ENCODE measurements at regions not wholly inside any gene's neighbourhood (a gene's known extent, or its start where the extent isn't known, plus 50 kb on each side); places are given as distances from the start of the nearest gene placed in this dataset.
A peak's percentile ranks its signal among the peaks of the same experiment; 100 is the strongest.

DNA sequence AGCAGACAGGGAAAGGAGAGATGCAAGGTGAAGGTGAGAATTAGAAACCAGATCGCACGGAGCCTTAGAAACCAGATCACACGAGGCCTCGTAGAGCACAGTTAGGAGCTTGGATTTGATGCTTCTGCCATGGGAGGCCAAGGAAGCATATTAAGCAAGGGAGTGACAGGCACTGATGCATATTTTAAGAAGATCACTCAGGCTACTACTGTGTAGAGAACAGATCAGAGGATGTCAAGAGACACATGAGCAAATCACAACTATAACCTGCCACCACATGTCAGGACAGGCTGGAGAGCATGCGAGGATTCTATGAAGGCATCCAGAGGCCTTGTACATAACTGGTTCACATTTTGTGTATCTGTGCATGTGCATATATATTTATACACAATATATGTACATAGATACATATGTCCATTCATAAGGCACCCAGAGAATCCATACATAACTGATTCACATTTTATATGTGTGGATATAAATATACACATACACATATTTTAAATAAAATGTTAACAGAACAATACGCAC, 99.6 kb upstream of the FHIT start:
- no peak overlapping the region for H3K4me3 ChIP-seq (ENCODE audit: low read depth, low read length)
- DNase-seq (ENCODE audit: low read depth), result peak; percentile 22
- H3K36me3 ChIP-seq (ENCODE audit: control insufficient read depth, insufficient read depth, low read length), result no peaks in the 10 kb centered on the region
- no peak for FAIRE-seq
- TF ChIP-seq CTCF (IDR thresholded peaks at IDR 0.05; ENCODE audit: insufficient read depth, low read length, severe bottlenecking), result no peak
- no peaks in the 10 kb centered on the region for H3K27me3 ChIP-seq (ENCODE audit: control insufficient read depth, insufficient read depth, low read length)

GRCh38 chr3:61352306-61352705, 101.1 kb upstream of the FHIT start:
- Histone ChIP-seq H3K36me3 (ENCODE audit: control insufficient read depth, insufficient read depth, low read length) (no peaks in the 10 kb centered on the region), H3K4me3 (ENCODE audit: low read depth, low read length) (no peak overlapping the region), H3K27me3 (ENCODE audit: control insufficient read depth, insufficient read depth, low read length) (no peaks in the 10 kb centered on the region)
- no peak for TF ChIP-seq CTCF (IDR thresholded peaks at IDR 0.05; ENCODE audit: insufficient read depth, low read length, severe bottlenecking)
- DNase-seq (ENCODE audit: low read depth) (no peak), FAIRE-seq (no peak)

DNA sequence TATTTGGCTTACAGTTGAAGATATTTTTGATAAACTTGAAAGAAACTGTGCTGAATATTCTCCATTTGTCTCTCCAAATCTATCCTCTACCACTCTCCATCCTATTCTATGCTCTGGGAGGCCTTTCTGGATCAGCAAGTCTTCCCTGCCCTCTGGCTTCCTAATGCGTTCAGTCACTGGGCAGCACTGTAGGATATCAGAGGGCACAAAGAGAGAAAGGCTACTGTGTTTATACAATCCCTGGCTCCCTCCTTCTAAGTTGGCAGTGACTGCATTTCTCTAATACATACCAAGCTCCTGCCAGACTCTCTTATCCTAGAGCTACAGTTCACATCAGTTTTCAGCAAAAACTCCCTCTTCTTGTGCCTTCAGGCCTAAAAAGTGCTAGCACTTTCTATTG, 102.1 kb upstream of the FHIT start:
- Histone ChIP-seq H3K4me3 (ENCODE audit: low read depth, low read length) (no peak overlapping the region), H3K27me3 (ENCODE audit: control insufficient read depth, insufficient read depth, low read length) (no peaks in the 10 kb centered on the region), H3K36me3 (ENCODE audit: control insufficient read depth, insufficient read depth, low read length) (no peaks in the 10 kb centered on the region)
- no peak for FAIRE-seq
- no peak for TF ChIP-seq CTCF (IDR thresholded peaks at IDR 0.05; ENCODE audit: insufficient read depth, low read length, severe bottlenecking)
- DNase-seq (ENCODE audit: low read depth), result no peak

DNA sequence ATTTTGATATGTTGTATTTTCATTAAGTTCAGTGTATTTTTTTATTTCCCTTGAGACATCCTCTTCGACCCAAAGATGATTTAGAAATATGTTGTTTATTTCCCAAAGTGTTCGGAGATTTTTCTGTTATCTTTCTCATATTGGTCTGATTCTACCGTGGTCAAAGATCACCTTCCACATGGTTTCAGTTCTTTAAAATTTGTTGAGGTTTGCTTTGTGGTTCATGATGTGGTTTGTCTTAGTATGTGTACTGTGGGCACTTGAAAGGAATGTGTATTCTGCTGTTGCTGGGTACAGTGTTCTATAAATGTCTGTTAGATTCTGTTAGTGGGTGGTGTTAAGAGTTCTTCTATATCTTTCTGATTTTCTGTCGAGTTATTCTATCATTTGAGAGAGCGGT, 103.4 kb upstream of the FHIT start:
- DNase-seq (ENCODE audit: low read depth) (no peak), FAIRE-seq (no peak)
- TF ChIP-seq CTCF (IDR thresholded peaks at IDR 0.05; ENCODE audit: insufficient read depth, low read length, severe bottlenecking), result no peak
- H3K27me3 ChIP-seq (ENCODE audit: control insufficient read depth, insufficient read depth, low read length), result no peaks in the 10 kb centered on the region
- H3K4me3 ChIP-seq (ENCODE audit: low read depth, low read length), result no peak overlapping the region
- H3K36me3 ChIP-seq (ENCODE audit: control insufficient read depth, insufficient read depth, low read length), result no peaks in the 10 kb centered on the region

GRCh38 chr3:61356685-61357084, 105.4 kb upstream of the FHIT start:
- no peaks in the 10 kb centered on the region for H3K36me3 ChIP-seq (ENCODE audit: control insufficient read depth, insufficient read depth, low read length)
- H3K4me3 ChIP-seq (ENCODE audit: low read depth, low read length), result no peak overlapping the region
- no peak for TF ChIP-seq CTCF (IDR thresholded peaks at IDR 0.05; ENCODE audit: insufficient read depth, low read length, severe bottlenecking)
- DNase-seq (ENCODE audit: low read depth), result no peak
- no peaks in the 10 kb centered on the region for H3K27me3 ChIP-seq (ENCODE audit: control insufficient read depth, insufficient read depth, low read length)
- no peak for FAIRE-seq

DNA sequence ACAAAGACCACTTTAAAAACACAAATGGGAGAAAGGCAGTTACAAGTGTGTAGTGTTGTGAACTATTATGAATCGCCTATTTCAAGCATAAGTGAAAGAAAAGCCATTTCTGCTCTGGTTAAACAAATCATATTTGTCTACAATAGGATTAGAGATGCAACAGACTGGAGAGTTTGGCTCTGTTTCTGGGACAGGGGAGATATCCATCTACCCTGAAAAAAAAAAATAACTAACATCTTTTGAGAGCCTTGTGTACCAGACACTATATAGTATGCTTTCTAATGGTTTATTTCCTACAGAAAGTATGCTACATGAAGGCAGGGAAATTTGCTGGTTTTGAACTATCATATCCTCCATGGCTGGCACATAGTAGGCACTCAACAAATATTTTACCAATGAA, 106.7 kb upstream of the FHIT start:
- DNase-seq (ENCODE audit: low read depth) (no peak), FAIRE-seq (no peak)
- Histone ChIP-seq H3K27me3 (ENCODE audit: control insufficient read depth, insufficient read depth, low read length) (no peaks in the 10 kb centered on the region), H3K36me3 (ENCODE audit: control insufficient read depth, insufficient read depth, low read length) (no peaks in the 10 kb centered on the region), H3K4me3 (ENCODE audit: low read depth, low read length) (no peak overlapping the region)
- TF ChIP-seq CTCF (IDR thresholded peaks at IDR 0.05; ENCODE audit: insufficient read depth, low read length, severe bottlenecking), result no peak
